ENCODE measurements at regions not wholly inside any gene's neighbourhood (a gene's known extent, or its start where the extent isn't known, plus 50 kb on each side); places are given as distances from the start of the nearest gene placed in this dataset.
"Not testable (repeated sequence)": the region's sequence is repeated elsewhere in the genome, so short reads cannot be mapped to it uniquely, and the experiment has no call there.

GRCh38 chr6:40881501-40881900 is 157.5 kb downstream of the UNC5CL start:
- DNase-seq = no peak

DNA sequence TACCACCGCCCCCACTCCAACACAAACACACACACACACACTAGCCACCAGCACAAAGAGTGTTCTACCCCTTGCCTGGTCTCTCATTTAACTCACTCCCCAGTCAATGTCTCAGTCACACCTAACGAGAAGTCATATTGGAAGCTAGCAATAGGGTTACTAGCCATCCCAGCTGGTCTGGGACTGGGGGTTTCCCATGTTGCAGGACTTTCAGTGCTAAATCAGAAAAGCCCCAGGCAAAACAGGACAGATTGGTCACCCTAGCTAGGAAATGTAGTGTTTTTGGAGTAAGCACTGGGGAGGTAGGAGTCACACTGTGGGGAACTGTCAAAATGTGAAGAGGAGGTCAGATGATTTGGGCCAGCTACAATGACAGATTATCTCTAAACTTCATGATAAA is 158.1 kb downstream of the UNC5CL start:
- DNase-seq = no peak

DNA sequence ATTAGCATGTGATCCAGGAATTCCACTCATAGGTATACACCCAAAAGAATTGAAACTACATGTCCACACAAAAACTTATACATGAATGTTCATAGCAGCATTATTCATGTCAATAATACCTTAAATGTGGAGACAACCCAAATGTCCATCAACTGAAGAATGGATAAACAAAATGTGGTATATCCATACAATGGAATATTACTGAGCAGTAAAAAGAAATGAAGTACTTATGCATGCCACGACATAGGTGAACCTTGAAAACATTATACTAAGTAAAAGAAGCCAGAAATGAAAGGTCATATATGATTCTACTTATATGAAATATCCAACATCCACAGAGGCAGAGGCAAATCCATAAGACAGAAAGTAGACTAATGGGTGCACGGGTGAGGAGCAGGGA is 159.9 kb downstream of the UNC5CL start:
- no peak for DNase-seq

- DNase-seq = no peak
These were observed 161.7 kb downstream of the UNC5CL start for GRCh38 chr6:40877362-40877761.

DNA sequence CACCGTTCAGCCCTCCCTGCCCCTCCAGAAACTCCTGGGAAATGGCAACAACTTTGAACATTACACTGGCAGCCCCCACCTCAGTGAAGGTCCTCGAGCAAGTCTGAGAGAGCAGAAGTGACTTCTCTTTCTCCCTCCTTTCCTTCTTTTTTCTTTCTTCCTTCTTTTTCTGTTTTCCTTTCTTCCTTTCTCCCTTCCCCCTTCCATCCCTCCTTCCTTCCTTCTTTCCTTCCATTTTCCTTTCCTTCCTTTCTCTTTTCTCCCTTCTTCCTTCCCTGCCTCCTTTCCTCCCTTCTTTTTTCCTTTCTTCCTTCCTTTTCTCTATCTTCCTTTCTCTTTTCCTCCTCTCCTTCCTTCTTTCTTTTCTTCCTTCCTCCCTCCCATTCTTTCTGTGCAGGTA is 162.7 kb downstream of the UNC5CL start:
- no peak for DNase-seq

GRCh38 chr6:40874495-40874894 is 164.5 kb downstream of the UNC5CL start:
- DNase-seq = no peak

- DNase-seq = no peak
These were observed 167.6 kb downstream of the UNC5CL start for GRCh38 chr6:40871424-40871823.

- DNase-seq = not testable (repeated sequence)
These were observed 170.7 kb downstream of the UNC5CL start for GRCh38 chr6:40868089-40868865.

- DNase-seq = not testable (repeated sequence)
These were observed 171.5 kb downstream of the UNC5CL start for GRCh38 chr6:40867527-40867926.

DNA sequence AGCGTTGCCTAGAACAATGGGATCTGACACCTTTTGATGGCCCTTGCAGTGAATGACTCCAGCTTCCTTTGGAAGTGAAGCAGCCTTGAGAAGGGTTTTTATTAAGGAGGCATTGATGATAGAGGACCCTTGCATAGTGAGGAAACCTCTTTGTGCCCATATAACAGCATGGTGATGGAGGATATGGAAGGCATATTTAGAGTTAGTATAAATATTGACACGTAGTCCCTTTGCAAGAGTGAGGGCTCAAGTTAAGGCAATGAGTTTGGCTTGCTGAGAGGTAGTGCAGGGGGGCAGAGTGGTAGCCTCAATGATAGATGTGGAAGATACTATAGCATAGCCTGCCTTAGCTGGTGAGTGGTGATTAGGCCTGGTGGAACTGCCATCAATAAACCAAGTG is 173.8 kb downstream of the UNC5CL start:
- not testable (repeated sequence) for DNase-seq

DNA sequence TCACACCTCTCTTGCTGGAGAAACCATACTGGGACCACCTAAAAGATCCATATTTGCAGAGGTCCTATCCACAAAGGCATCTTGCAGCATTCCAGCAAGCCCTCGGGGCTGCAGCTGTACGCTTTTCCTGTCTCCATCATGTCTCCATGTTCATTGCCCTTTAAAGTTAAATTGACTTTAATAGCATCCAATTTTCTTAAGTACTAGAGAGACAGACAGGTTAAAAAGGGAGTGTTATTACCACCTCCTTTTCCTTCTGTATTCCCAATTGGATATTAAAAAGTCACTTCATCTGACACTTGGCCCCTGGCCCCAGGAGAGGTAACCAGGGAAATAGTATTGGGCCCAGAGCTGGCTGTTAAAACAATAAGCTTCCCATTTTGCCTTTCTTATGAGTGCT is 178.6 kb downstream of the UNC5CL start:
- DNase-seq = peak; percentile 35

DNA sequence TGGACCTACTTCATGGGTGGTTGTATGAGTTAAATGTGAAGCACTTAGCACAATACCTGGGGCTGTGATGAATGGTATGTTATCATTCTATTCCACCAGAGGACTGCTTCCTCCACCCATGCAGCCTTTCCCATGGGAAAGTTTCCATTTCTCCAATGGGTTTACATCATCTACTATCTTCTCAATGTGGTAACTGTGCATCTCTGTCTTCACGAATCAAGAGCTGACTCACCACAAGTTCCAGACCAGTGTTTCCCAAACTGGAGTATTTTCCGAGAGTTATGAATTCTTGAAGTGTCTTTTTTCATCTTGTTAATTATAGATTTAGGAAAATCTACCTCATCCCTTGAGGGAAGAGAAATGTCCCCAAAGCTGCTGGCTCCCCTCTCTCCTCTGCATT is 182.8 kb downstream of the UNC5CL start:
- no peak for DNase-seq

DNA sequence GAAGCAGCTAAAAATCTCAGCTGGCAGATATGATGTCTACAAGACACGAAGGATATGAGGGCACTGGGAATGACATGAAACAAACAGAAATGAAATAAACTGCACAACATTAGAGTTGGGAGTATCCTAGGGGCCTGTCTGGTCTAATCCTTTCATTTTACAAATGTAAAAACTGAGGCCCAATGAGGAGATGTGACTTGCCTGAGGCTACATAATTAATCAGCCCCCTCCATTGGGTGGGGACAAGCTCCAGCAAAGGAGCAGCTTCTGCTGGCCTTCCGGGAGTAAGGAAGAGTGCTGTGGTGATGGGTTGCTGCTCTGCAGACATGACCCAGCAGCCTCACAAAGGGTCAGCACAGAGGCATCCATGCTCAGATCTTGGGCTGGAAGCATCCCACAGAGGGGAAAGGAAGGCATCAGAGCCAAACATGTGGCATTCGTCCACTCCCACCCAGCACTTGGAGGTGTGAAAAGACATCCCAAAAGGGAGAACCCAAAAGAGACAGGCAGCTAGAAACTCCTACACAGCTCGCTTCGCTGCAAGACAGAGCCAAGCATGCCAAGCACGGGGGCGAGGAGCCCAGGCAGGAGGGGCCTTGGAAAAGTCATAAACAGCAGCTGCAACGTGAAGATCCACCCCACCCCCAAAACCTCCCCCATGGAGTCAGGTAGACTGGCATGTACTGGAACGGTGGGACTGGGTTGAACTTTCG is 183.7 kb downstream of the UNC5CL start:
- no peak for DNase-seq

DNA sequence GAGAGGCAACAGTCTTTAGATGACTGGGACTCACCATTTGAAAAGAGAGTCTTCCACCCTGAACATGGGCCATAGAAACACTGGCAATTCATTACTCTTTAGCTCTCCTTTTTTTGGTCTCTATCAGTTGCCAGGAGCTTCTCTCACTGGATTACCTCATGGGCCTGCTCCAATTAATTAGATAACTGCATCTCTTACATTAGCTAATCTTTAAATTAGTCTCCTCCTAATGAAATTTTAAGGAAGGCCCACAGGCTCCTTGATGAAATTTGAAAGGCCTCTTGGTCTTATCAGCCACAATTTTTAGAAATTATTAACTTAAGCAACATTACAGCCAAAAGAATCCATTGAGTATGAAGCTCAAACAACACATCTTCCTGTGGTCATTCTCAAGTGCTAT is 184.4 kb downstream of the UNC5CL start:
- no peak for DNase-seq

DNA sequence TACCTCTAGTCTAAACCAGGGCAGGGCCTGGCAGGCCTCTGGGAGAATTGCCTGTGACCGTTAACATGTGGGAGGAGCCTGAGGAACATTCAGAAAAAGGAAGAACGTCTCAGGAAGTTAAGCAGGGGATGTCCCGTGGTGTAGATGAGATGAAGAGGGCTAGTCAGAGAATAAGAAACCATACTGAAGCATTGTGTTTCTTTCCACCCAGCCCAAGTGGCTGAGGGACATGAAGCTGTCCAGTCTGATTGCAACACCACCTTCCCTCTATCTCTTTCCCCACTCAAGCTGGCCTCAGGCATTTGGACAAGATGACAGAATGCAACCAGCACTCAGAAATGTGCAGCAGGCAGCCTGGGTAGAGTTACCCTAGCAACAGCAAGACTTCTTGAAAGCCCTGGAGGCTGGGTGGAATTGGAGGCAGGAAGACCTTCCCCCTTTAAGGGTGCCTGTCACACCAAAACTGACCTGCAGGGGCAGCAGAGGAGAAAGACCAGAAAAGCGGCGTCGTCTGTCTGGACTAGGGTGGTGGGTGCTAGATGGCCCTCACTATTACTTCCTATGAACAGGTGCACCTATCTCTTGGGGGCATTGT is 186.1 kb downstream of the UNC5CL start:
- no peak for DNase-seq

DNA sequence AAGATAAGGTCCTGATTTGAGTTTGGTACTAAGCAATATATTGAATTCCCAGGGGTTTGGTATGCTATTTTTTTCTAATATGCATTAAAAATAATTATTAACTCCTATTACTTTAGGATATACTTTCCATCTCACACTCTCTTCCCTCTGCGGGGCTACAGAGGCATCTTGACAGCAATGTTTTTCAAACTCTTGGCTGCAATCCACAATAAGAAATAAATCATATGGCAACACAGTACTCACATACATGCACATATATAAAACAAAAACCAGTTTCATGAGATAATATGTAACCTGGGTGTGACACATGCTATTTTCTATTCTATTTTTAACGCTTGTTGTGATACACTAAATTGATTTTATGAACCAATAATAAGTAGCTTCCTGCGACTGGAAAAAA is 189.5 kb downstream of the UNC5CL start:
- DNase-seq = no peak

DNA sequence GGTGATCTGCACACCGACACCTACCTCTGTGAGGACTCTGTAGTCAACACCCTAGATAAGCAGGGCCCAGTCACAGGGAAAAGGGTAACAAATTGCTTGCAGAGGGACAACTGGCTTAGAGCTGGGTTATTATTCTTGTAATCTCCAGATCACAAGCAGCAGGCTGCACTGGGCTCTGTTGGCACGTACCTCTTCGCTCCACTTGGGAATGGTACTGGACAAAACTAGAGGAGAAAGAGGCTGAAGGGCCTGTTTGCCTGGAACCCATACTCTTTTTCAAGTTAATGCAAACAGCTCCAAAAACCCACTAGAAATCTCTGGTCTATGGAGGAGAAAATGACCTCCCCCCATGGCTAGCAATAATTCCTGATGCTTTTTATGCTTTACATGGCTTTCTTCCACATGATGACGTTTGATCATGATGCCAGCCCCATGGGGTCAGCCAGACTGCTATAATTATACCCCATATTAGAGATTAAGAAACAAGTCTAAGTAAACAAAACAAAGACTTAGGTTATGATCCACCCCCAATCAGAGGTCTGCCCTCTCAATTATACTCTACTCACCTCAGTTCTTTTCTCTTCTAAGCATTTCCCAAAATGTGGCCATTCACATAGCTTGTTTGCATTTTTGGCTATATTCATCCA is 190.0 kb downstream of the UNC5CL start:
- DNase-seq = no peak

- no peak for DNase-seq
These were observed 191.0 kb downstream of the UNC5CL start for GRCh38 chr6:40848038-40848437.

DNA sequence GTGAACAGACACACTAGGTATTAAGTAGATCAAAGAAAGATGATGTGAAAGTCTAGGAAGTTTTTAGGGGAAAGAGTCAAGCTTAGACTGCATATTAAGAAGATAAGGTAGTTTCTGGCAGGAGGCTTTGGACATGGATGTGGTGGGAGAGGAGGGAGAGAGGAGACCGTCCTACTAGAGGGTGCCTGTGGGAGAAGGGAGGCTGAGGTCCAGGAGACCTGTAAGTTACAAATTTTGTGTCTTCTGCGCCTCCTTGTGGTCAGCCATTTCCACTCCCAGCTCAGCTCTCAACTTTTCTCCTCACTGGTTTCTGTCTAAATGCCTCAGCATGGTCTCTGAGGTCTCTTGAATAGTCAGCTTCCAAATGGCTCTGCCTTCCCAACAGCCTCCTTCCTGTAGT is 193.5 kb downstream of the UNC5CL start:
- no peak for DNase-seq

DNA sequence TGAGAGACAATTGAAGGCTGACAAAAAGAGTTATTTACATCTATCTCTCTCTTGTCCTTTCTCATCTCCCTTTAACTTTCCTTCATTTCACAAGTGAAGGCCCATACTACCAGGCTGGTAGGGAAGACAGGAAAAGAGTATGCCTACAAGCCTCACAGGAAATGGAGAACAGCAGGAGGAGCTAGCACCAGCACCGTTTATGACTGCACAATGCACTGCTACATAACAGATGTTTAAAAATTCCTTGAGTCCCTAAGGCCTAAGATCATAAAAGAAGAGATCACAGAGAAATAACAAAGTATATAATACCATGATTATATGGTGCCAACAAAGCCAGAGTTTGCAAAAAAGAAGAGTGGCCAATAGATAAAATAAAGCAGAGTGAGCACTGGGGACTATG is 194.8 kb downstream of the UNC5CL start:
- no peak for DNase-seq

DNA sequence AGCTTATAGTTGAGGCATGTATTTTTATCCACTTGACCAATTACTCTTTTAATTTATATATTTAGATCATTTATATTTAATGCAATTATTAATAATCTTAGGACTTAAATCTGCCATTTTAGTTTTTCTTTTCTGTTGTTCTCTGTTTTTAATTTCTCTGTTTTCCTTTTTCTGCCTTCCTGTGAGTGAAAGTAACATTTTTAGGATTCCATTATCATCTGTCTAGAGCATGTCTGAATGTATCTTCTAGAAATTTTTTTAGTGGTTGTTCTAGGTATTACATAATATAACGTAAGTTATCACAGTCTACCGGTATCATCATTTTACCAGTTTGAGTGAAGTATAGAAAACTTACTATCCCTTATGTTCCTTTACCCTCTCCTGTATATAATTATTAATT is 197.3 kb downstream of the UNC5CL start:
- DNase-seq = no peak

DNA sequence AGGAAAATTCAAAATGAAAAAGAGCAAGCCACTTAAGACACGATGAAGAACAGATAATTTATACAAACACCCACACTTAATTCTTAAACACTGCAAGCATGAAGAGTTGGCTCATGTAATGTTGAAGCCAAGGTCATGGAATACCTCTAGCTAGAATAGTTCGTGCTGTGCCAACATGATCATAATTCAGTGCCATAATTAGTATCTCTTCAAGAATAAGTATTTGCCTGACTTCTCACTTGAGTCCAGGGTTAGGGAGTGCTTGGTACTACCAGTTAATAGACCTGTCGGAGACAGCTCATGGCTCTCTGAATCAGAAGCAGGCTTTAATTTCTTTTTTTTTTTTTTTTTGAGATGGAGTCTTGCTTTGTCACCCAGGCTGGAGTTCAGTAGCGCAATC is 206.3 kb downstream of the UNC5CL start:
- peak; percentile 14 for DNase-seq

GRCh38 chr6:40831381-40831780 is 207.6 kb downstream of the UNC5CL start:
- no peak for DNase-seq

DNA sequence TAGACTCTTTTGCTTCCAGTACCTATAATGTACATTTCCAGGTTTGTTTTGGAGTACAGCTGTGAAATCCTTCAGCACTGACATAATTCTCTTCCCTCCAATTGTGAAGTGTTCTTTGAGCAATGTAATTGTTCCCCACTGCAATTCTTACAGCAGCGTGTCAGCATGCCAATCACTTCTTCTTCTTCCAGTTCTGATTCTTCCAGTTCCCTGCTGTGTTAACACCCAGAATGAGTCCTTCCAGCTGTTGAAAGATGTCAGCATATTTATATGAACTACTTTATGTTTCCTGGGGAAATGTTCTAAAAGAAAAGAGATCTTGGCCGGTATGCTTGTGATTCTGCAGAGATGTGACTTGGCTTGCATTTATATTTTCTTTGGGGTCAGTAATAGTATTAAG is 213.9 kb downstream of the UNC5CL start:
- peak; percentile 36 for DNase-seq
